GM10248 (cell line): ENCODE measurements at regions not wholly inside any gene's neighbourhood (a gene's known extent, or its start where the extent isn't known, plus 50 kb on each side); places are given as distances from the start of the nearest gene placed in this dataset.

Experiments
- CTCF ChIA-PET: fragments of 300-600 bp; sonication (Branson Sonifier 250); formaldehyde crosslinking; extraction: SDS; loops from one replicate; lab custom pipeline; 2021; ENCODE audit warnings: antibody characterized with exemption; lab: Yijun Ruan, JAX
- POLR2A ChIA-PET: fragments of 350-650 bp; sonication (Branson Sonifier 250); formaldehyde crosslinking; extraction: SDS; loops from one replicate; lab custom pipeline; 2020; ENCODE audit warnings: antibody characterized with exemption; lab: Yijun Ruan, JAX
- DNase-seq: peaks from one replicate; pipeline ENCODE4 v3.0.0; 2012; ENCODE audit errors: extremely low spot score
- TF ChIP-seq, protein P1 (sequence below): IDR thresholded peaks from 2 replicates; pipeline ENCODE4 v1.5.1; 2012; ENCODE audit warnings: mild to moderate bottlenecking, low read depth; ENCODE audit errors: extremely low read depth, missing control alignments, control extremely low read depth

GRCh38 chr11:129319201-129319600 is 56.4 kb upstream of the BARX2 start:
- TF ChIP-seq, protein P1, sequence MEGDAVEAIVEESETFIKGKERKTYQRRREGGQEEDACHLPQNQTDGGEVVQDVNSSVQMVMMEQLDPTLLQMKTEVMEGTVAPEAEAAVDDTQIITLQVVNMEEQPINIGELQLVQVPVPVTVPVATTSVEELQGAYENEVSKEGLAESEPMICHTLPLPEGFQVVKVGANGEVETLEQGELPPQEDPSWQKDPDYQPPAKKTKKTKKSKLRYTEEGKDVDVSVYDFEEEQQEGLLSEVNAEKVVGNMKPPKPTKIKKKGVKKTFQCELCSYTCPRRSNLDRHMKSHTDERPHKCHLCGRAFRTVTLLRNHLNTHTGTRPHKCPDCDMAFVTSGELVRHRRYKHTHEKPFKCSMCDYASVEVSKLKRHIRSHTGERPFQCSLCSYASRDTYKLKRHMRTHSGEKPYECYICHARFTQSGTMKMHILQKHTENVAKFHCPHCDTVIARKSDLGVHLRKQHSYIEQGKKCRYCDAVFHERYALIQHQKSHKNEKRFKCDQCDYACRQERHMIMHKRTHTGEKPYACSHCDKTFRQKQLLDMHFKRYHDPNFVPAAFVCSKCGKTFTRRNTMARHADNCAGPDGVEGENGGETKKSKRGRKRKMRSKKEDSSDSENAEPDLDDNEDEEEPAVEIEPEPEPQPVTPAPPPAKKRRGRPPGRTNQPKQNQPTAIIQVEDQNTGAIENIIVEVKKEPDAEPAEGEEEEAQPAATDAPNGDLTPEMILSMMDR = no peak
- CTCF ChIA-PET = interaction anchor here (0.9 to 5.1 kb wide), 7 partner anchors 8 to 39 kb away, joined by 3 to 17 read pairs (median 5); no protein-coding TSS in a partner anchor
- no peak for DNase-seq
- POLR2A ChIA-PET = no interaction called here

GRCh38 chr11:129317571-129317970 is 58.1 kb upstream of the BARX2 start:
- ChIA-PET POLR2A (no interaction called here), CTCF (interaction anchor here (1.2 to 2.0 kb wide), 2 partner anchors 11 to 15 kb away, joined by 3 to 5 read pairs; no protein-coding TSS in a partner anchor)
- no peak for DNase-seq
- TF ChIP-seq, protein P1 = no peak

- TF ChIP-seq, protein P1 = no peak
- CTCF ChIA-PET = interaction anchor here (1.2 kb wide), 1 partner anchor 16 kb away, joined by 3 read pairs; no protein-coding TSS in a partner anchor
- no peak for DNase-seq
- POLR2A ChIA-PET = no interaction called here
Observed at GRCh38 chr11:129316781-129317180, 58.9 kb upstream of the BARX2 start.

- DNase-seq = no peak
- TF ChIP-seq, protein P1 = no peak
- POLR2A ChIA-PET = no interaction called here
- CTCF ChIA-PET = interaction anchor here (1.2 kb wide), 1 partner anchor 17 kb away, joined by 3 read pairs; no protein-coding TSS in a partner anchor
Observed at GRCh38 chr11:129315781-129316579, 59.7 kb upstream of the BARX2 start.

DNA sequence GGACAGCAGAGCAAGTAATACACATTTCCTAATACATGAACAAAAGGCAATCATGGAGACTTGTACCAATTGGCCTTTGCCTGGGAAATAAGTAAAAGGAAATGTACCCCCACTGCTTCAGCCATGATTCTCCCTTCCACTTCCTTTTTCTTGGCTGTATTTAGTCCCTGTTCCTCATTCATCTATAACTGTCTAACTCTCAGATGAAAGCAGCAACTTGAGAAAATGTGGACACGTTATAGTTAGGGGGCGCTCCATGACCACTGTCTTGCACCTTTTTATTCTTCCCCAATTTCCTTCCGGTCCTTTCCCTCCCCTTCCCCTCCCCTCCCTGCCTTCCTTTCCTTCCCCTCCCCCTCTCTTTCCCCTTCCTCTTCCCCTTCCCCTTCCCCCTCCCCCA is 61.3 kb upstream of the BARX2 start:
- TF ChIP-seq, protein P1 = no peak
- CTCF ChIA-PET = no interaction called here
- POLR2A ChIA-PET = no interaction called here
- no peak for DNase-seq

- DNase-seq = no peak
- ChIA-PET CTCF (interaction anchor here (1.0 kb wide), 1 partner anchor 9 kb away, joined by 3 read pairs; no protein-coding TSS in a partner anchor), POLR2A (interaction anchor here (0.5 kb wide), 1 partner anchor 1069 kb away, joined by 7 read pairs; no protein-coding TSS in a partner anchor)
- TF ChIP-seq, protein P1 = no peak
Observed at GRCh38 chr11:129313541-129314297, 61.9 kb upstream of the BARX2 start.
